ENCODE measurements at regions not wholly inside any gene's neighbourhood (a gene's known extent, or its start where the extent isn't known, plus 50 kb on each side); places are given as distances from the start of the nearest gene placed in this dataset.
"Not testable (repeated sequence)": the region's sequence is repeated elsewhere in the genome, so short reads cannot be mapped to it uniquely, and the experiment has no call there.

- no peak for TF ChIP-seq CTCF (IDR thresholded peaks at IDR 0.05; ENCODE audit: extremely low read depth, missing control alignments)
- DNase-seq (ENCODE audit: low spot score): no peak
These were observed 162.9 kb upstream of the SLC24A3 start for GRCh38 chr20:19049514-19049913.

GRCh38 chr20:19056909-19057308, 155.5 kb upstream of the SLC24A3 start:
- no peak for DNase-seq (ENCODE audit: low spot score)
- no peak for TF ChIP-seq CTCF (IDR thresholded peaks at IDR 0.05; ENCODE audit: extremely low read depth, missing control alignments)

DNA sequence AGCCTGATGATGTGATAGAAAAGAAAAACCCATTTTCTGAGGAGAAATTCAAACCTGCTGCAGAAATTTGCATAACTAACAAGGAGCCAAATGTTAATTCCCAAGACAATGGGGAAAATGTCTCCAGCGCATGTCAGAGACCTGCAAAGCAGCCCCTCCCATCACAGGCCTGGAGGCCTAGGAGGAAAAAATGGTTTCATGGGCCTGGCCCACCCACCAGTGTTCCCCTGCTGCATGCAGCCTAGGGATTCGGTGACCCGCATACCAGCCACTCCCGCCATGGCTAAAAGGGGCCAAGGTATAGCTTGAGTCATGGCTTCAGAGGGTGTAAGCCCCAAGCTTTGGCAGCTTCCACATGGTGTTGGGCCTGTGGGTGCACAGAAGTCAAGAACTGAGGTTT, 147.7 kb upstream of the SLC24A3 start:
- not testable (repeated sequence) for DNase-seq (ENCODE audit: low spot score)

GRCh38 chr20:19067986-19068385, 144.5 kb upstream of the SLC24A3 start:
- TF ChIP-seq CTCF (IDR thresholded peaks at IDR 0.05; ENCODE audit: extremely low read depth, missing control alignments): no peak

DNA sequence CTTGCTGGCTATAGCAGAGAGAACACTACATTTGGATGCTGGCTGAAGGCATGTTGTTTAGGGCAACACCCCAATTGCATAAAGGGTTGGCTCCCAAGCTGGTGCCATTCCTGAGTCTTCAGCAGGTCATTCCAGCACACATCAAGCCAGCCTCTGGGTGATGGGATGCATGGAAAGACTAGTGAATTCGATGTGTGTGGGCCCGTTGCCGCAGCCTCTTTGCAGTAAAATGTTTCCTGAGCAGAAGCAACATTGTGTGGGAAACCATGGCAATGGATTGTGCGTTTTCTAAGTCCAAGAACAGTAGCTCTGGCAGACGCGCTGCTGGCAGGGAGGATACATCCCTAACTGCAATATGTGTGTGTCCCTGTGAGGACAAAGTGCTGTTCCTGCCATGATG, 142.4 kb upstream of the SLC24A3 start:
- no peak for DNase-seq (ENCODE audit: low spot score)
- TF ChIP-seq CTCF (IDR thresholded peaks at IDR 0.05; ENCODE audit: extremely low read depth, missing control alignments): no peak

More at GRCh38 chr20:19067986-19068385, 144.5 kb upstream of the SLC24A3 start:
- no peak for DNase-seq (ENCODE audit: low spot score)

- no peak for DNase-seq (ENCODE audit: low spot score)
- no peak for TF ChIP-seq CTCF (IDR thresholded peaks at IDR 0.05; ENCODE audit: extremely low read depth, missing control alignments)
These were observed 141.6 kb upstream of the SLC24A3 start for GRCh38 chr20:19070681-19071445.

GRCh38 chr20:19071446-19071725, 141.1 kb upstream of the SLC24A3 start:
- TF ChIP-seq CTCF (IDR thresholded peaks at IDR 0.05; ENCODE audit: extremely low read depth, missing control alignments): no peak
- peak; percentile 39 for DNase-seq (ENCODE audit: low spot score)

DNA sequence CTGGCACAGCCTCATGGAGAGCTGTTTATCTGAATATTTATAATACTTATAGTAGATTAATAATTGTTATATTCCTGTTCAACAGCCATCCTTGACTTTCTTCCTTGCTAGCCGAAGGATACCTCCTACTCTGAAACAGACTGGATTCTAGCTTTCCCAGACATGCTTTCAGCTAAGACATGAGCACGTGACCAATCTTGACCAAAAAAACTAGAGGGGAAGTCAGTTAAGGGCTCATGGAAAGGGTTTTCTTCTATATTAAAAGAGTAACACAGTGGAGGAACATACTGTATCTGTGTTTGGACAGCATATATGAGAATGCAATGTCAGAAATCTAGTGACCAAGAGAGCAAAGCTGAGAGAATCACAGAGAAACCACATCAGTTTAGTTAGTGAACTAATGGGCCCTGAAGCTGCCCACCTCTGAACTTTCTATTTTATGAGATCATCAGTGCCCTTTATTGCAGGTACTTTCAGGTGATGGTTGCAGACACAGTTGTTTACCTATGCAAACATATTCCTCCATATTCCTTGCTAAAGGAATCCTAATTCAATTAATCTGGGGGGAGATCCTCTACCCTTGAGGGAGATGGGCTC, 140.4 kb upstream of the SLC24A3 start:
- TF ChIP-seq CTCF (IDR thresholded peaks at IDR 0.05; ENCODE audit: extremely low read depth, missing control alignments): no peak
- DNase-seq (ENCODE audit: low spot score): no peak

Measured in GM20000 (cell line).